NT2/D1 (cell line): ENCODE measurements at regions not wholly inside any gene's neighbourhood (a gene's known extent, or its start where the extent isn't known, plus 50 kb on each side); places are given as distances from the start of the nearest gene placed in this dataset.

ENCODE experiments used
- SUZ12 ChIP-seq: IDR thresholded peaks from 2 replicates; pipeline ENCODE4 v1.6.1; 2011; ENCODE audit not compliant: insufficient read length, insufficient read depth; ENCODE audit errors: extremely low read depth
- YY1 ChIP-seq: IDR thresholded peaks from 2 replicates; pipeline ENCODE4 v1.6.1; 2011; ENCODE audit not compliant: insufficient read length, insufficient read depth
- ZNF274 ChIP-seq: IDR thresholded peaks from 2 replicates; pipeline ENCODE4 v1.6.1; 2011; ENCODE audit warnings: mild to moderate bottlenecking, low read depth, low read length

DNA sequence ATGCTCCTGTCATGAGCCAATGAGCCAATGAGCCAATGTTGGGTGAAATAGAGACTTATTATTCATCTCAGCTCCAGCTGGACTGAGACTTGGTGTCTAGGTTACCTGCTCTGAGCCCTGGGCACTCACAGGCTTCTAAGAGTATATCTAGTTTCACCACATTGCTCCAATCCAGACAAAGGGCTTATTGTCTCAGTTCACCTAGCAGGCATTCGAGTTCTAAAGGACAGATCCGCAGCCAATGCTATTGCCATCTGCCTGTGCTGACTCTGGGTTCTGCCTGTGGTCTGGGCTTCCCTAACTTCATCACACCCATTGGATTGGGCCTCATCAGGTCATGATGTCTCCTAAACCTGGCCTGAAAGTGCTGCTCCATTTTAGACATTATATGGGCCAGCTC, 66.1 kb upstream of the HS3ST4 start:
- TF ChIP-seq YY1 (no peak), ZNF274 (no peak), SUZ12 (no peak)
